ENCODE measurements at regions not wholly inside any gene's neighbourhood (a gene's known extent, or its start where the extent isn't known, plus 50 kb on each side); places are given as distances from the start of the nearest gene placed in this dataset.

- no peak for ATAC-seq (ENCODE audit: low FRiP score)
- DNase-seq (ENCODE audit: low spot score): no peak
- no peak for TF ChIP-seq CTCF (IDR thresholded peaks at IDR 0.05)
These were observed 368.0 kb downstream of the ALG10 start for GRCh38 chr12:34390171-34390841.

GRCh38 chr12:34390846-34391700 is 368.8 kb downstream of the ALG10 start:
- ATAC-seq (ENCODE audit: low FRiP score) (no peak), DNase-seq (ENCODE audit: low spot score) (peak; percentile 10)
- no peak for TF ChIP-seq CTCF (IDR thresholded peaks at IDR 0.05)

- ATAC-seq (ENCODE audit: low FRiP score) (no peak), DNase-seq (ENCODE audit: low spot score) (no peak)
- TF ChIP-seq CTCF (IDR thresholded peaks at IDR 0.05): no peak
These were observed 369.7 kb downstream of the ALG10 start for GRCh38 chr12:34391771-34392581.

GRCh38 chr12:34392741-34393085 is 370.4 kb downstream of the ALG10 start:
- ATAC-seq (ENCODE audit: low FRiP score) (no peak), DNase-seq (ENCODE audit: low spot score) (peak; percentile 20)
- TF ChIP-seq CTCF (IDR thresholded peaks at IDR 0.05): no peak

GRCh38 chr12:34393086-34393820 is 371.0 kb downstream of the ALG10 start:
- DNase-seq (ENCODE audit: low spot score) (no peak), ATAC-seq (ENCODE audit: low FRiP score) (no peak)
- TF ChIP-seq CTCF (IDR thresholded peaks at IDR 0.05): no peak

GRCh38 chr12:34393821-34394150 is 371.5 kb downstream of the ALG10 start:
- no peak for TF ChIP-seq CTCF (IDR thresholded peaks at IDR 0.05)
- DNase-seq (ENCODE audit: low spot score): no peak
- no peak for ATAC-seq (ENCODE audit: low FRiP score)
